Retinal pigment epithelial cell (primary cell): ENCODE measurements at regions not wholly inside any gene's neighbourhood (a gene's known extent, or its start where the extent isn't known, plus 50 kb on each side); places are given as distances from the start of the nearest gene placed in this dataset.
"Not testable (repeated sequence)": the region's sequence is repeated elsewhere in the genome, so short reads cannot be mapped to it uniquely, and the experiment has no call there.

Experiments
- DNase-seq: peaks from one replicate; pipeline ENCODE4 v3.0.0-alpha.2; 2010; ENCODE audit warnings: low read depth
- H3K4me3 ChIP-seq: 2 replicates; pipeline ENCODE4 v1.5.1; 2011; ENCODE audit warnings: mild to moderate bottlenecking, low read length, control low read depth, moderate library complexity
- CTCF ChIP-seq: conservative IDR thresholded peaks from 2 replicates; pipeline ENCODE4 v1.5.1; 2011; ENCODE audit warnings: low read depth, low read length, control low read depth, inconsistent platforms

- no peak for DNase-seq
- TF ChIP-seq CTCF = no peak
Measured at GRCh38 chr1:204793259-204793914, 77.3 kb upstream of the NFASC start.

GRCh38 chr1:204796886-204797285, 73.8 kb upstream of the NFASC start:
- H3K4me3 ChIP-seq, DNase-seq: not testable (repeated sequence)

More at GRCh38 chr1:204793259-204793914, 77.3 kb upstream of the NFASC start:
- no peak overlapping the region for H3K4me3 ChIP-seq

- TF ChIP-seq CTCF = no peak
- no peak overlapping the region for H3K4me3 ChIP-seq
- no peak for DNase-seq
Measured at GRCh38 chr1:204797401-204797800, 73.3 kb upstream of the NFASC start.

- no peak overlapping the region for H3K4me3 ChIP-seq
- DNase-seq = no peak
- no peak for TF ChIP-seq CTCF
Measured at GRCh38 chr1:204799630-204800029, 71.0 kb upstream of the NFASC start.

- TF ChIP-seq CTCF = no peak
- DNase-seq = no peak
Measured at GRCh38 chr1:204801211-204801610, 69.5 kb upstream of the NFASC start.

GRCh38 chr1:204802401-204803175, 68.1 kb upstream of the NFASC start:
- H3K4me3 ChIP-seq = no peak overlapping the region
- no peak for TF ChIP-seq CTCF
- no peak for DNase-seq

More at GRCh38 chr1:204801211-204801610, 69.5 kb upstream of the NFASC start:
- no peak overlapping the region for H3K4me3 ChIP-seq

- no peak for DNase-seq
- no peak for TF ChIP-seq CTCF
- H3K4me3 ChIP-seq = no peak overlapping the region
Measured at GRCh38 chr1:204803607-204804006, 67.1 kb upstream of the NFASC start.
